H9 (cell line): ENCODE measurements at regions not wholly inside any gene's neighbourhood (a gene's known extent, or its start where the extent isn't known, plus 50 kb on each side); places are given as distances from the start of the nearest gene placed in this dataset.

Experiments used
- DNase-seq: peaks from one replicate; pipeline ENCODE4 v3.0.0-alpha.2; 2017
- H2AFZ ChIP-seq: one replicate; pipeline ENCODE4 v1.6.1; 2013; ENCODE audit warnings: mild to moderate bottlenecking, low read length, control low read depth, moderate library complexity
- H2AK5ac ChIP-seq: 2 replicates; pipeline ENCODE4 v1.6.1; 2013; ENCODE audit warnings: low read length, control low read depth, mixed read lengths; ENCODE audit not compliant: insufficient read length
- H2BK120ac ChIP-seq: one replicate; pipeline ENCODE4 v1.6.1; 2013; ENCODE audit warnings: low read depth, mild to moderate bottlenecking, low read length, control low read depth, inconsistent platforms; ENCODE audit not compliant: poor library complexity, severe bottlenecking
- H2BK12ac ChIP-seq: 2 replicates; pipeline ENCODE4 v1.6.1; 2013; ENCODE audit warnings: low read length, control low read depth, mixed read lengths, low read depth; ENCODE audit not compliant: insufficient read length
- H2BK15ac ChIP-seq: 2 replicates; pipeline ENCODE4 v1.6.1; 2013; ENCODE audit warnings: low read depth, low read length, control low read depth
- H2BK20ac ChIP-seq: one replicate; pipeline ENCODE4 v1.6.1; 2013; ENCODE audit warnings: low read depth, mild to moderate bottlenecking, low read length, control low read depth, inconsistent platforms; ENCODE audit not compliant: poor library complexity, severe bottlenecking
- H2BK5ac ChIP-seq: 2 replicates; pipeline ENCODE4 v1.6.1; 2013; ENCODE audit warnings: low read length, control low read depth, mixed read lengths; ENCODE audit not compliant: insufficient read length
- H3K14ac ChIP-seq: 2 replicates; pipeline ENCODE4 v1.6.1; 2013; ENCODE audit warnings: low read length, control low read depth; ENCODE audit not compliant: insufficient read depth
- H3K18ac ChIP-seq: 2 replicates; pipeline ENCODE4 v1.6.1; 2013; ENCODE audit warnings: low read depth, mild to moderate bottlenecking, mixed read lengths, low read length, control low read depth; ENCODE audit not compliant: insufficient read length
- H3K23ac ChIP-seq: 2 replicates; pipeline ENCODE4 v1.6.1; 2013; ENCODE audit warnings: low read length, control low read depth, mixed read lengths, low read depth; ENCODE audit not compliant: insufficient read length
- H3K23me2 ChIP-seq: 2 replicates; pipeline ENCODE4 v1.6.1; 2013; ENCODE audit warnings: low read depth, mild to moderate bottlenecking, mixed read lengths, low read length, control low read depth; ENCODE audit not compliant: insufficient read length, poor library complexity, severe bottlenecking
- H3K27ac ChIP-seq: 2 replicates; pipeline ENCODE4 v1.5.1; 2013; ENCODE audit warnings: low read length, control low read depth, mixed read lengths, low read depth; ENCODE audit not compliant: insufficient read length
- H3K27me3 ChIP-seq: 2 replicates; pipeline ENCODE4 v1.6.1; 2013; ENCODE audit warnings: low read length, control low read depth, inconsistent platforms; ENCODE audit not compliant: insufficient read depth
- H3K4ac ChIP-seq: 2 replicates; pipeline ENCODE4 v1.6.1; 2013; ENCODE audit warnings: low read depth, mild to moderate bottlenecking, control low read depth, inconsistent platforms, low read length, moderate library complexity
- H3K4me1 ChIP-seq: 2 replicates; pipeline ENCODE4 v1.6.1; 2013; ENCODE audit warnings: low read length, control low read depth, inconsistent platforms; ENCODE audit not compliant: insufficient read depth
- H3K4me2 ChIP-seq: 2 replicates; pipeline ENCODE4 v1.6.1; 2013; ENCODE audit warnings: low read length, control low read depth, mixed read lengths; ENCODE audit not compliant: insufficient read length, insufficient read depth
- H3K56ac ChIP-seq: 2 replicates; pipeline ENCODE4 v1.6.1; 2013; ENCODE audit warnings: low read depth, mild to moderate bottlenecking, mixed read lengths, low read length, control low read depth; ENCODE audit not compliant: insufficient read length
- H3K79me1 ChIP-seq: 2 replicates; pipeline ENCODE4 v1.6.1; 2013; ENCODE audit warnings: low read depth, mild to moderate bottlenecking, moderate library complexity, low read length, control low read depth, inconsistent platforms; ENCODE audit not compliant: insufficient read depth, poor library complexity, severe bottlenecking
- H3K79me2 ChIP-seq: 2 replicates; pipeline ENCODE4 v1.6.1; 2013; ENCODE audit warnings: low read length, control low read depth, inconsistent platforms; ENCODE audit not compliant: insufficient read depth
- H3K9ac ChIP-seq: 2 replicates; pipeline ENCODE4 v1.6.1; 2013; ENCODE audit warnings: low read length, control low read depth, mixed read lengths; ENCODE audit not compliant: insufficient read length; ENCODE audit errors: extremely low read depth
- H3K9me3 ChIP-seq: one replicate; pipeline ENCODE4 v1.6.1; 2013; ENCODE audit warnings: low read depth, low read length, inconsistent platforms; ENCODE audit not compliant: control insufficient read depth
- H3T11ph ChIP-seq: one replicate; pipeline ENCODE4 v1.6.1; 2013; ENCODE audit warnings: mild to moderate bottlenecking, low read length, control low read depth, inconsistent platforms
- H4K20me1 ChIP-seq: one replicate; pipeline ENCODE4 v1.6.1; 2013; ENCODE audit not compliant: control insufficient read depth, insufficient read length, insufficient read depth
- H4K5ac ChIP-seq: 2 replicates; pipeline ENCODE4 v1.6.1; 2013; ENCODE audit warnings: low read depth, mild to moderate bottlenecking, mixed read lengths, low read length, control low read depth; ENCODE audit not compliant: insufficient read length
- H4K8ac ChIP-seq: replicated peaks from 2 replicates; pipeline ENCODE4 v1.6.1; 2013; ENCODE audit warnings: low read length, control low read depth, mixed read lengths, low read depth; ENCODE audit not compliant: insufficient read length
- H4K91ac ChIP-seq: 2 replicates; pipeline ENCODE4 v1.6.1; 2013; ENCODE audit warnings: low read depth, mild to moderate bottlenecking, moderate library complexity, mixed read lengths, low read length, control low read depth; ENCODE audit not compliant: insufficient read length
- H3K27ac Mint-ChIP-seq, 3 experiments: 2 replicates in 2 of 3; 3 replicates in 1 of 3; pipeline ENCODE4 v1.8.0; 2020 to 2021; ENCODE audit warnings: mixed read lengths in 3 of 3, mild to moderate bottlenecking in 1 of 3, moderate library complexity in 1 of 3
- H3K27me3 Mint-ChIP-seq: 2 replicates; pipeline ENCODE4 v1.8.0; 2021; ENCODE audit warnings: low read depth, mild to moderate bottlenecking, moderate library complexity, mixed read lengths
- H3K36me3 Mint-ChIP-seq, 3 experiments: 2 replicates in 2 of 3; 3 replicates in 1 of 3; pipeline ENCODE4 v1.8.0; 2020 to 2021; ENCODE audit warnings: low read depth in 3 of 3, mixed read lengths in 3 of 3; ENCODE audit not compliant: insufficient read depth in 1 of 3
- H3K4me1 Mint-ChIP-seq, 2 experiments: 2 replicates each; pipeline ENCODE4 v1.8.0; 2020; ENCODE audit warnings: mixed read lengths in 2 of 2
- H3K4me3 Mint-ChIP-seq, 2 experiments: 2 replicates in 1 of 2; 3 replicates in 1 of 2; pipeline ENCODE4 v1.8.0; 2020 to 2021; ENCODE audit warnings: mild to moderate bottlenecking in 2 of 2, mixed read lengths in 2 of 2, moderate library complexity in 1 of 2
- H3K9me3 Mint-ChIP-seq, 2 experiments: 2 replicates in 1 of 2; 3 replicates in 1 of 2; pipeline ENCODE4 v1.8.0; 2020; ENCODE audit warnings: mild to moderate bottlenecking in 2 of 2, mixed read lengths in 2 of 2, moderate library complexity in 1 of 2
- CTCF ChIP-seq: fragments of 200-600 bp; sonication (generic); conservative IDR thresholded peaks from 3 replicates; pipeline ENCODE4 v1.8.0; 2021; ENCODE audit warnings: antibody characterized with exemption, mild to moderate bottlenecking
- WGBS: extraction: QIAGEN DNeasy Blood & Tissue Kit; methylation state at CpG from one replicate; pipeline ENCODE4 v1.1.7; 2013; ENCODE audit warnings: missing lambda C conversion rate, low lambda C conversion rate, mixed read lengths; ENCODE audit not compliant: insufficient read length; ENCODE audit errors: extremely low coverage; 5-methylcytosine and 5-hydroxymethylcytosine counted together

- H3K23me2 ChIP-seq = no peaks in the 10 kb centered on the region
- H4K91ac ChIP-seq = no peak overlapping the region
- H3K79me2 ChIP-seq = no peaks in the 10 kb centered on the region
- no peak overlapping the region for H3K4ac ChIP-seq
- no peak overlapping the region for H4K8ac ChIP-seq
- no peaks in the 10 kb centered on the region for H3K27me3 ChIP-seq
- no peak overlapping the region for H3K14ac ChIP-seq
- Mint-ChIP-seq H3K27me3 (no peaks in the 10 kb centered on the region), H3K36me3 (peaks cover 0 to 10% (median 2%) of the 10 kb centered on the region in 3 experiments; a peak in 6 of 7 replicates), H3K4me1 (no peaks in the 10 kb centered on the region), H3K9me3 (peaks cover 8% of the 10 kb centered on the region in 2 experiments), H3K4me3 (no peak overlapping the region), H3K27ac (no peak overlapping the region; a peak in 1 of 7 replicates)
- H4K5ac ChIP-seq = no peak overlapping the region
- H3K27ac ChIP-seq = no peak overlapping the region
- no peak overlapping the region for H2BK12ac ChIP-seq
- no peaks in the 10 kb centered on the region for H4K20me1 ChIP-seq
- no peak for TF ChIP-seq CTCF
- H2AFZ ChIP-seq = no peak overlapping the region
- H3K9ac ChIP-seq = no peak overlapping the region
- H2BK20ac ChIP-seq = no peak overlapping the region
- no peak for DNase-seq
- no peaks in the 10 kb centered on the region for H3K79me1 ChIP-seq
- H3K4me2 ChIP-seq = no peak overlapping the region
- H3T11ph ChIP-seq = no peak overlapping the region
- no peak overlapping the region for H2BK5ac ChIP-seq
- WGBS = no CpG with 5 or more reads among the region's 7 CpGs
- H3K4me1 ChIP-seq = no peaks in the 10 kb centered on the region
- H3K56ac ChIP-seq = no peak overlapping the region
- H3K9me3 ChIP-seq = no peaks in the 10 kb centered on the region
- no peak overlapping the region for H2BK15ac ChIP-seq
- H2AK5ac ChIP-seq = no peak overlapping the region
- H3K18ac ChIP-seq = no peak overlapping the region
- H2BK120ac ChIP-seq = no peak overlapping the region
- H3K23ac ChIP-seq = no peak overlapping the region
Measured at GRCh38 chr4:180734753-180735432, 1508.3 kb upstream of the TENM3 start.
